GM12865 (cell line): ENCODE measurements at regions not wholly inside any gene's neighbourhood (a gene's known extent, or its start where the extent isn't known, plus 50 kb on each side); places are given as distances from the start of the nearest gene placed in this dataset.

Source experiments
- DNase-seq: peaks from one replicate; pipeline ENCODE4 v3.0.0; 2010; ENCODE audit warnings: low read depth
- H3K4me3 ChIP-seq: 2 replicates; pipeline ENCODE4 v1.5.1; 2011; ENCODE audit warnings: mild to moderate bottlenecking, low read depth, low read length, control low read depth
- TF ChIP-seq, protein P1 (sequence below): IDR thresholded peaks from 2 replicates; pipeline ENCODE4 v1.5.1; 2011; ENCODE audit warnings: low read length, control low read depth, low read depth, inconsistent platforms; ENCODE audit not compliant: insufficient read depth; ENCODE audit errors: missing control alignments

DNA sequence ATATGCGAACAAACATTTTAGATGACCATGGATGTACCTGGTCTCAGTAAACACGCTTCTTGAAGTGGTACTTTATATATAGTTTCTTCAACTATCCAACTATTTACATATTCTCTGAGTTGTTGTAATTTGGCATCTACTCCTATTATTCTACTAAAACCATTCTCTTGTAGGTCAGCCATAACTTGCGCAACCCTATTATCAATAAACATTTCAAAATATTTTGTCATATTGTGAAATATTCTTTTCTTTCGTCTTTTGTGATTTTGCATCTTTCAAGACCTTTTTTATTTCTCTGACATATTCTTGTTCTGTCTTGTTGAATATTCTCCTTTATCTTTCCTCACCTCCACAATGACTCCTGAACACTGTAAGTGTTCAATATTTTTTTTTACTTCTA is 753.3 kb downstream of the NXPH1 start:
- DNase-seq = no peak
- no peak overlapping the region for H3K4me3 ChIP-seq
- TF ChIP-seq, protein P1, sequence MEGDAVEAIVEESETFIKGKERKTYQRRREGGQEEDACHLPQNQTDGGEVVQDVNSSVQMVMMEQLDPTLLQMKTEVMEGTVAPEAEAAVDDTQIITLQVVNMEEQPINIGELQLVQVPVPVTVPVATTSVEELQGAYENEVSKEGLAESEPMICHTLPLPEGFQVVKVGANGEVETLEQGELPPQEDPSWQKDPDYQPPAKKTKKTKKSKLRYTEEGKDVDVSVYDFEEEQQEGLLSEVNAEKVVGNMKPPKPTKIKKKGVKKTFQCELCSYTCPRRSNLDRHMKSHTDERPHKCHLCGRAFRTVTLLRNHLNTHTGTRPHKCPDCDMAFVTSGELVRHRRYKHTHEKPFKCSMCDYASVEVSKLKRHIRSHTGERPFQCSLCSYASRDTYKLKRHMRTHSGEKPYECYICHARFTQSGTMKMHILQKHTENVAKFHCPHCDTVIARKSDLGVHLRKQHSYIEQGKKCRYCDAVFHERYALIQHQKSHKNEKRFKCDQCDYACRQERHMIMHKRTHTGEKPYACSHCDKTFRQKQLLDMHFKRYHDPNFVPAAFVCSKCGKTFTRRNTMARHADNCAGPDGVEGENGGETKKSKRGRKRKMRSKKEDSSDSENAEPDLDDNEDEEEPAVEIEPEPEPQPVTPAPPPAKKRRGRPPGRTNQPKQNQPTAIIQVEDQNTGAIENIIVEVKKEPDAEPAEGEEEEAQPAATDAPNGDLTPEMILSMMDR = no peak

DNA sequence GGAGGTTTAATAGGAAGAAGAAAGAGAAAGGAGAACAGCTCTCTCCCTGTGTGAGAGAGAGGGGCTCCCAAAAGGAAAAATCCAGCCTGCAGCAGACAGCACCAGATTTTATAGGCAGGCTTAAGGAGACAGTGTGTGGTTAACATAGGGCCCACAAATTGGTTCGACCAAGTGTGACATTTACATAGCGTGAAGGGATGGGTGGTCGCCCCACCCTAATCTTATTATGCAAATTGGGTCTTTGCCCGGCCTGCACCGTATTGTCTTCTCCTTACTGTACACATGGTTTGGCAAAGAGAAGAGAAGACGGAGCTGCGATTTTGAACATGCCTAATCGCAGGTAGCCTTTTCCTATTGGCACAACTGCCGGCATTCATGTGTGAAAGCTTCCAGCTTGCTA is 756.3 kb downstream of the NXPH1 start:
- H3K4me3 ChIP-seq = no peak overlapping the region
- no peak for DNase-seq
- TF ChIP-seq, protein P1 = no peak

DNA sequence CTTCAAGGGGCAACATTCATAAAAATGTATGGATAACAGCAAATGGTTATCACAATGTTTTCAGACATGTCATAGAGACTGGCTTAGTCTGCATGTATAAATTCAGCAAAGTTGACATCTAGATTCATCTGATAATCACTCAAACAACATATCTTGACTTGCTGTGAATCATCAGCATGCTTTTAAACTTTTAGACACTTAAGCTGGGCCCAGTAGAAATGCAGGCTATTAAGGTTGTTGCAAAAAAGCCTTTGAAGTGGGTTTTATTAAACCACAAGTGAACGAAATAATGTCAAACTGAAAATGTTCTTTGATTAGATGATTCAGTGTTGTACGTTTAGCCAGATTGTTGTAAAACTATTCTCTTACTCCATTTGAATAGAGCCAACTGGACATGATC is 759.6 kb downstream of the NXPH1 start:
- TF ChIP-seq, protein P1 = no peak
- no peak for DNase-seq

GRCh38 chr7:9200626-9201025 is 767.2 kb downstream of the NXPH1 start:
- TF ChIP-seq, protein P1 = no peak
- no peak overlapping the region for H3K4me3 ChIP-seq
- DNase-seq = no peak

More for the DNA sequence above, 759.6 kb downstream of the NXPH1 start:
- no peak overlapping the region for H3K4me3 ChIP-seq

DNA sequence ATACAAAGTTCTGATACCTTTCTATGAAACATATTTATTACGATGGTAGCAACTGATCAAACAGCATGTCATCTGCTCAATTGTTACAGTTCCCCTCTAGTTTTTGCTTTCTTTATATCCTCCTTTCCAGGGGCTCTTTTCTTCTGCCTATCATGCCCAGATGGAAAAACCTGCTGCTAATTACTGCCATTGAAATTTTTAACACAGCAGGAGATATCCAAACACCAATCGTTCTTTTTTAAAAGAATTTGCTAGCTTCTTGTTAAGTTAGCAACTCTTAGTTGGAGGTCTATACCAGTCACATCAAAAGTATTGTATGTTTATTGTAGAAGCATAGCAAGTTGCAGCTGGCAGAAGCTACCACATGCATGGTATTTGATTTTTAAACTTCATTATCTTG is 768.5 kb downstream of the NXPH1 start:
- H3K4me3 ChIP-seq = no peak overlapping the region
- TF ChIP-seq, protein P1 = no peak

DNA sequence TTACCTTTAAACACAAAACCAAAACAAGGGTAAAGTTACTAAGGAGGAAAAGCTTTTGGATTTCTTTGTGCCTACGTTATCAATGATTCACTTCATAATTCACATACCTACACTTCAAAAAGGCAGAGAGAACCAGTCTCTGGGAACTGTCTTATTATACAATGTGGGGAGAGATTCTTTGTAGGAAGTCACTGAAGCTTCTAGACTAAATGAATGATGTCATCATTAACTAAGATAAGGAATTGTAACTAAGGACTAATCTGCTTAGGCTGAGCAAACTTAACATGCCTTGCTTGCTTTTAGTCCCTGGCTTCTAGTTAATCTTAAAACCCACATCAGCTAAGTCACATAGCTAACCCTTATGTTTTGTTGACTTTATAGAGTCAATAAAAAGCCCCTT is 771.2 kb downstream of the NXPH1 start:
- H3K4me3 ChIP-seq = no peak overlapping the region
- TF ChIP-seq, protein P1 = no peak
- DNase-seq = no peak

More for the DNA sequence above, 768.5 kb downstream of the NXPH1 start:
- no peak for DNase-seq

DNA sequence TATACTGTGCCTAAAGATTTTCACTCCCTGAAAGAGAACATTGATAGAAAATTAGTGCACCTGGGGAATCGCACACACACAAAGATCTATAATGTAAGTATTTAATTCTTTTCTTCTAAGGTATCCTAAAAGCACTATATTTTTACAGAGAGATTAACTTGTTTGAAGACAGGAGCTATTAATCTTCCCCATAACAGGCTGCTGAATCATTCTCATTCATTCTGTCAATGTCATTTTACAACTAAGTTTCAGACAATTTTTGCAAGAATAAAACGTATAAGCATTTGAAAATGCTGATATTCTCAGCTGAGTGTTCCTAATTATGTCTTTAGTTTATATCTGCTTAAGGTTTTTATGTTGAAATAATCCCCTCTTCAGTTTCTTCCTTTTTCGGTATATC is 776.7 kb downstream of the NXPH1 start:
- DNase-seq = no peak
- no peak overlapping the region for H3K4me3 ChIP-seq
- TF ChIP-seq, protein P1 = no peak
